ENCODE measurements at regions not wholly inside any gene's neighbourhood (a gene's known extent, or its start where the extent isn't known, plus 50 kb on each side); places are given as distances from the start of the nearest gene placed in this dataset.

- TF ChIP-seq CTCF (IDR thresholded peaks at IDR 0.05), result no peak
- no peak for TF ChIP-seq POLR2A (IDR thresholded peaks at IDR 0.05)
Measured at GRCh38 chr2:8249769-8250168, 432.1 kb upstream of the ID2 start.
